ENCODE measurements at regions not wholly inside any gene's neighbourhood (a gene's known extent, or its start where the extent isn't known, plus 50 kb on each side); places are given as distances from the start of the nearest gene placed in this dataset.

DNA sequence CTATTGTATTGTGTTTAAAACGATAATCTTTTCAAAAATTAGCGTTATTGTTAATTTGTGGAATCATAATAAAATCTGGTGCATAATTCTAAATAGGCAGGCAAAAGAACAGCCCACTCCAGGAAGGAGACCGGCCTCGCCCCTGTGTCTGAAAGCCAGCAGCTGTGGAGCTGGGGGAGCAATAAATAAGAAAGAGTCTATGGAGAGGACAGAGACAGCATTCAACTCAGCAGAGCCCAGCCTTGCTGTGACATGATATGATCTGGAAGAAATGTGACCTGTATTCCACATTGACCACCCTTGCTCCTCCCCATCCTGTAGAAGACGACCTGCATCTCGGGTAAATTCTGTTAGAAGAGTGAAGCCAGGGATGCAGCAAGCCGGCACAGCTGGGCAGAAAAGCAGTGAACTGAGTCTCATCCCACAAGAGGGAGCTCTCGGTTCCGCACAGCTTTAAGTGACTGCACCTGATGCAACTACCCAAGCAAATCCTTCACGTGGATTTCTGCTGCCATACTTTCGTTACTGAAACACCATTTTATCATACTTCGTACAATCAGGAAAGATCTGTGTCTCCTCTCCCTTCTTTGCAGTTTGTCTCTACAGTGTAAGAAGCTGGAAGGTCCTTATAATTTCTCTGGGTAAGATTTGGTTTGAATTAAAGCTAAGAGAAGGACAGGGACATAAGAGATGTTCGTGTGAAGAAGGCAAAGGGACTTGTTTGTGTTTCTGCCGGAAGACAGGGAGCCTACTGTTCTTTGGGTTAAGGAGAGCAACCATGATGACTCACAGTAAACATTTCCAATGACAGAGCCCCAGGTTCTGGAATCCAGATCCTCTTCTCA lies 427.1 kb downstream of the GPAM start:
- DNase-seq = peak; percentile 36

GRCh38 chr10:111758593-111758992 lies 425.0 kb downstream of the GPAM start:
- no peak for DNase-seq

DNA sequence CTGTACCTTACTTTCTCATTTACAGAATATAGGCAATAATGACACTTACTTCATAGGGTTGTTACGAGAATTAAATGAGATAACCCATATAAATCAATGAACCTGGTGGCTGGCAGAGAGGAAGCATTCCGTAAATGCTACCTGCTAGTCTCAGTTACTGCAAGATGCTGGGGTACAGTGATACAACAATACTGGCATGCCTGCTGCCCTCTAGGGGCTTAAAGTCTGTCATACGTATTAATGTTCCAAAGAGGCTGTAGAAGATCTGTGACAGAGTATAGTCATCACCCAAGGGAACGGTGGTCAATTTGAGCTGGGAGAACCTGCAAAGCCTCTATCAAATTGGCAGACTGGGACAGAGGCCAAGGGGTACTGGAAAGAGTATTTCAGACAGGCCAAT lies 421.5 kb downstream of the GPAM start:
- DNase-seq = no peak

- no peak for DNase-seq
These were observed 418.3 kb downstream of the GPAM start for GRCh38 chr10:111765216-111765615.

DNA sequence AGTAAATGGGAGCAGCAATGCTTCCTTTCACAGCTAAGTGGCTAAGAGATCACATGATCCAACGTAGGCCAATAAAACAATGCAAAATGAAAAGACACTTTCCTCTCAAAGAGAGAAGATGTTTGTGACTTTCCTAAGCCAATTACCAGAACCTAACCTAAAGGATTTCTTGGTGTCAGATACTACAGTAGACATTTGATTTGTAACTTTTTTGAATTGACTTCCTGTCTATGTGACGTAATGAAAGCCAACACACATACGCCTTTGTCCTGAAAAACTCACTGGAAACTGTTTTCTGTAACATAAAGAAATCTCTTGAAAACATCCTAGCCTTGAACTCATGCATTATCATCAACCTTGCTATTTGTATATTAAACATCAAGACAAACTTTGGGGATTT lies 417.1 kb downstream of the GPAM start:
- no peak for DNase-seq

DNA sequence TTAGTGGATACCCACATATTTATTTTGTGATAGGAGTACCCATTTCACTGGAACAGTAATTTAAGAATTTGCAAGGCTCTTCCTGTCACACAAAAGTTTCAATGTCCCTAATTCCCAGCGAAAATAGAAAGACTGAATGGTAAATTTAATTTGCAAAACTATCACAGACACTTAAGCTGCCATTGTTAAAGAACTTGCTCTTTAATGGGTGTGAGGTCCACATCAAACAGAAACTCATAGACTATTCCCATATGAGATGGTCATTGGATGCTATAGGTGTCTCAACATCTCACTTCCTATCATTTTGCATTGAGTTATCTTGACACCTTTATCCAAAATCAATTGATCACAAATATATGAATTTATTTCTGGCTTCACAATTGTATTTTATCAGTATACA lies 415.9 kb downstream of the GPAM start:
- no peak for DNase-seq

DNA sequence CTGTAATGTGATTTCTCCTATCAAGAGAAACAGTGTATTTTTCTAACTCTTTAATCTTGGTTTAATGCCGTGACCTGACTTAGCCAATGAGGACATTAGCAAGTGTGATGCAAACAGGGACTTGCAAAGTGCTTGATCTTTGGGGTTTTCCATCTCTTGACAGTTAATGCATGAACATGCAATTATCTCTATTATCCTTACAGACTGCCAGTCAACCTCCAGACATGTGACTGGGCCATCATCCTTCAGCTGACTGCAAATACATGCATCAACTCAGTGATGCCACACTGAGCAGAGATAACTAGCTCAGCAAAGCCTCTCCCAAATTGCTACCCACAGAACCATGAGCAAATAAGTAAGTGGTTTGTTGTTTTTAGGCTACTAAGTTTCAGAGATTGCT lies 409.6 kb downstream of the GPAM start:
- no peak for DNase-seq

DNA sequence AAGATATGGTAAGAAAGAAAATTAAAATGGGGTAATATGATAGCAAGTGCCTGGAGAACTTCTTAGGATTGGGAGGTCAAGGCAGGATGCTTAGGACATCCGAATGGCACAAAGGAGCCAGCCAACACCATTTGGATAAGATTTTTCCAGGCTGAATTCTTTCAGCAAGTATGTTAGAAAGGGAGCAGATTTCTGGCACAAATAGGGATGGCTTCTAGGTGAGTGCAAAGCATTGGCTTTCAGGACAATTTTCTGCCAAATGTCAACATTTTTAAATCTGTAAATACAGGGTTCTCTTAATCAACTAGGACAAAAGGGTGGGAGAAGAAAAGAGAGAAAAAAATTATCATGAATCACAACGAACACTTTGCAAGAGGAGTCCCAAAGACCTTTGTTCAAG lies 409.1 kb downstream of the GPAM start:
- no peak for DNase-seq

GRCh38 chr10:111784436-111784835 lies 399.1 kb downstream of the GPAM start:
- no peak for DNase-seq

GRCh38 chr10:111784946-111785465 lies 398.6 kb downstream of the GPAM start:
- no peak for DNase-seq

GRCh38 chr10:111785921-111786320 lies 397.6 kb downstream of the GPAM start:
- DNase-seq = no peak

DNA sequence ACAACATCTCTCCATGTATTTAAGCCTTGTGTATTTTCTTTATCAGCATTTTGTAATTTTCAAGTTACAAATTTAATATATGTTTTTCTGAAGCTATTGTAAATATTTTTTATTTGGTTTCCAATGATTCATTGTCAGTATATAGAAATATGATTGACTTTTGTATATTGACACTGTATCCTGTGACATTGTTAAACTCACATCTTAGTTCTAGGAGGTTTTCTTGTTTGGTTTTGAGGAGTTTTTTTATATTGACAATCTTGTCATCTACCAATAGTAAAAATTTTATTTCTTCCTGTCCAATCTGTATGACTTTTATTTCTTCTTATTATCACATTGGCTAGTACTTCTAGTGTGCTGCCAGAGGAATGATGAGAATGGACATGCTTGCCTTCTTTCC lies 393.7 kb downstream of the GPAM start:
- no peak for DNase-seq

DNA sequence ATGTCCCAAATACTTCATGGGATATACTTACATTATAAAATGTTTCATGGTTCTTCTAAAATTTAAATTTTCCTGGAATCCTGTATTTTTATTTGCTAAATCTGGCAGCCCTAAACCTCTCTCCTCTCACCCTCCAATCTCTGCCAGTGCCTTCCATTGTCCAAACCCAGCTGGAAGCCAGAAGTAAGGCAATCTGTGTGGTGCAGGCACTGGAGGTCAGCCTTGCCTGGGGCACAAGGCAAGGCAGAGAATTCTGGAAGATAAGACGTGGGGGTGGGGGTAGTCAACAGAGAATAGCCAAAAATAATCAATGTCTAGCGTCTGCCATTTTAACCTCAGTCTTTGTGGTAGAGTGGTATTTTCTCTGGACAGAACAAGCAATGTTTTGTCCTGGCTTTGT lies 381.7 kb downstream of the GPAM start:
- no peak for DNase-seq

DNA sequence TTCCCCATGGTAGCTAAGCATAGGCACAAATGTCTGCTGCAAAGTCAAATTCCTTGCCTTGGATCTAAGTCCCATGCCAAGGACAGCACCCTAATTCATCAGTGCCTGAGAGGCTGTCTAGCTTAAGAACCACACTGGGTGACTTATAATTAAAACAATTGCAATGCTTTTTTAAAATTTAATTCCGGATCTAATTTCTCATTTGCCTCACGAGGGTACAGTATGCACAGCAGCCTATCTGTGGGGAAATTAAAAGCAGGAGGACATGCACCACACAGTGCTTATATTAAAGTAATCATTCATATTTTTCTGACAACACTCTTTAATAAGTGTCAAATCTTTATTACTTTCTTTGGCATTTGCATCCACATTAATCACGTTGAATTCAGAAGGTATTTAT lies 378.8 kb downstream of the GPAM start:
- DNase-seq = no peak

DNA sequence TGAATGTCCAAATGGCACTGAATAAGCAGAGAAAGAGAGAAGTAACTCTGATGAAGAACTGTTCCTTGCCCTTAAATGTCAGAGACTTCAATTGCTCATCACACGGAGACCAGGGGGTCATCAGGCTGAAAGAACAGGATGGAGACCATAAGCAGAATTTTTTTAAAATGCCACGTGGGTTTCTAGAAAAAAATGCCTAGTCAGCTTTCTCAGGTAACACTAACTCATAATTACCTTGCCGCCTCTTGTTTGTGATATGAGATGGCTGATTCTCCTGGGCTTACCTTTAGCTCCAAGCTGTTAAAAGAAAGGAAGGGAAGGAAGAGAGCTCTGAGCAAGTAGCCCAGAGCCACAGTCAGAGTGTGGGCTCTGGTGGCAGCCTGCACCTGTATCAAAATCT lies 372.0 kb downstream of the GPAM start:
- no peak for DNase-seq

- no peak for DNase-seq
These were observed 363.1 kb downstream of the GPAM start for GRCh38 chr10:111820471-111820870.

DNA sequence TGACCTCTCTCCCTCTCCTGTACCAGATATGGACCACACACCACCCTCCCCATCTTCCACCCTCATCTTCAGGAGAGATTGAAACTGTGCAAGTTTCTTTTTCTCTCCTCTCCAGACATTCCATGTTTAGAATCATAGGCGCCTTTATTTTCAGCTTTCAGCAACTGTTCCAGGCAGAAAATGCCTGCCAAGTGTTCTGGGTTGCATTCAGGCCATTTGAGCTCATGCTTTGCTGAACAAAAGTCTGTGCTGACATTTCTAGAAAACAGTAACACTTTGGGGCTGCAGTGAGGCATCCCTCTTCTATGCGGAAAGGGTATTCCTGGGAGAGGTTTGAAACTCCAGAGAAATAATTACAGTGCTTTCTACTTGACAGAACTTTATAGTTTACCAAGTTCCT lies 361.7 kb downstream of the GPAM start:
- DNase-seq = no peak

GRCh38 chr10:111822661-111823060 lies 360.9 kb downstream of the GPAM start:
- DNase-seq = no peak

DNA sequence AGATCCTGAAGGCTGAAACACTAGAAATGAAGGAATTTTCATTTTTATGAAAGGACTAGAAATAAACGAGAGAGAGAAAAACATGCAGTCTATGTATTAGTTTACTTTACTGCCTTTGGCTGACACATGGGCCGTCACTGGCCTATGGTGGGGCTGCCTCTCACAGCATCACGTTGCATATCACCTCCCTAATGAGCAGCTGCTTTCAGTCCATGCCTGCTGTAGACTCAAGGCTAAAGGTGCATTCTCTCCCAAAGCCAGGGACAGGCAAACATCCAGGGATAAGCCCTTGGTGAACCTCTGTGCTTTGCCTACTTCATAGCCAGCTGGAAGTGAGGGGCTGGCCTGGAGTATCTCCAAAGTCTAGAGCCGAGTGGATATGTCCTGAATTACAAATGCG lies 359.4 kb downstream of the GPAM start:
- DNase-seq = no peak

DNA sequence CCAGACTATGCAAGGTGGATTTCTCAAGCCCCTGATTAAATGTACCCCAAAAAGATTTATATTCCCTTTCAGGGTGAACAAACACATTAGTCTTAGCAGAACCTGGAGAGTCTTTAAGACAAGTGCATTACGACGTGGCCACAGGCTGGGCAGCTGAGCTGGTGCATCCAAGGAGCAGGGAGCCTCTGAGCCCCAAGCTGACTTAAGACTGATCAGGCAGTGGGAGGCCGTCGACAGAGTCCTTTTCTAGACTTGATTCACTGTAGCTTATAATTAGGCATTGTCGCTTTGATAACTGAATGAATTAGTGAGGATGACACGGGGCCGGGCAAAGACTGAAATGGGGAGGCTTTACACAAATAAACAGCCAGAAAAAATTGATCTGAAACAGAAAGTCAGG lies 353.2 kb downstream of the GPAM start:
- no peak for DNase-seq

DNA sequence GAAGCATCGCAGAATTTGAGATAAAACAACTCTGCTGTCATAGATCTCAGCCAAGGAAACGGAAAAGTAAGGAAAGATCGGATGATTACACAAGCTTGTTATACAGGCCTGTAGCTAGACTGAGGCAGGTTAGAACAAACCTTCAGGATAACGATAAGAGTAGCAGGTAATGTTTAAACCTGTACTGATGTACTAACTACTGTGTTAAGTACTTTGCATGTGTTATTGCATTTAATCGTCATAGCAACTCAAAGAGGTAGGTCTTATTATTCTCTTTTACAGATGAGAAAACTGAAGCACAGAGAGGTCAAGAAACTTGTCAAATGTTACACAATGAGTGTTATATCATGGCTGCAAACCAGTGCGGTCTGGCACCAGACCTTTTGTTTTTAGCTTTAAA lies 352.5 kb downstream of the GPAM start:
- DNase-seq = no peak

DNA sequence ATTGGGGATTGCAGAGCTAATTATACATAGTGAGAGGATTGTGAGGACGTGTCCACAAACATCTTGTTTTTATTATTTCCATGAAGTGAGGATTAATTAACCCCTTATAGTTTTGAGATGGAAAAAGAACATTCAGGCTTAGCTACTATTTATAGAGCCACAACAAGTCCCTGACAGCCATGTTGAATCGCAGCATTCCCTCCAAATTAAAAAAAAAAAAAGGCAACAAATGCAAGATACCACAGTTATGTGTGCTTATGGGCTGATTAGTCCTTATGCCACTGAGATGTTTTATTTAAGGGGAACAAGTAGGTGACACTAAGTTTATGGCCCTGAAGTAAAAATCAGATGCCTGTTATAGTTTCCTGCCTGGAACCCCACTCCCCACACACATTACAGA lies 350.3 kb downstream of the GPAM start:
- DNase-seq = no peak

GRCh38 chr10:111835574-111835973 lies 348.0 kb downstream of the GPAM start:
- no peak for DNase-seq

DNA sequence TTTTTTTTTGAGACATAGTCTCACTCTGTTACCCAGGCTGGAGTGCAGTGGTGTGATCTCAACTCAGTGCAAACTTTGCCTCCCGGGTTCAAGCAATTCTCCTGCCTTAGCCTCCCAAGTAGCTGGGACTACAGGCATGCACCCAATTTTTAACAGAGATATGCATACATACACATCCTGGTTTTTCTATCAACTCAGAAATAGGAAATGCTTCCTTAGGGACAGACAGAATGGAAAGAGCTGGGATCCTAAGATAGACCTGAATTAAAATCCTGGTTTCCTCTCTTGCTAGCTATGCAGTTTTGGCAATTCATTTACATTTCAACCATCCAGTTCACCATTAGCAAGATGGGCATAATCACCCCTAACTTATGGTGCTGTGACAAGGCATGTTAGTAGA lies 347.5 kb downstream of the GPAM start:
- DNase-seq = no peak

DNA sequence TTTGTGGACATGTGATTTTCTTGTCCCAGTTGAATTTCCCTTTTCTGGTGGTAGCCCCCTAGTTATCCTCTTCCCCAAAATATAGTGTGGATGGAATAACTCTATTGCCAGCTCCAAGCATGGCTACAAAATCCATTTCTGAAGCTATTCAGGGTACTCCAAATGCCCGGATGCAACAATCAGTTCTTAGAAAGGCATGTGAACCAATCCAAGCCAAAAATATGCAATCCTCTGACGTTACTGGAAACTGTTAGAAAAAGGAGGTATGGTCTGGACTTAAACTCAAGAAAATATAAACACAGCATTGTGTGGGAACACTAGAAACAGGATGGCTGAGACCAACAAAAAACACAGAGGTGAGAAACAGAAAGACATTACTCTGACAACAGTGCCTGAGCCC lies 347.0 kb downstream of the GPAM start:
- DNase-seq = no peak
